HEK293T (cell line): ENCODE measurements at regions not wholly inside any gene's neighbourhood (a gene's known extent, or its start where the extent isn't known, plus 50 kb on each side); places are given as distances from the start of the nearest gene placed in this dataset.
"Not testable (repeated sequence)": the region's sequence is repeated elsewhere in the genome, so short reads cannot be mapped to it uniquely, and the experiment has no call there.

Experiments used
- CTCF ChIA-PET: fragments of 350-600 bp; formaldehyde crosslinking; extraction: SDS; loops from one replicate; lab custom pipeline; 2021; ENCODE audit warnings: antibody characterized with exemption, inconsistent platforms; lab: Yijun Ruan, JAX
- POLR2A ChIA-PET: fragments of 350-600 bp; formaldehyde crosslinking; extraction: SDS; loops from one replicate; lab custom pipeline; 2020; ENCODE audit warnings: antibody characterized with exemption, inconsistent platforms; lab: Yijun Ruan, JAX
- DNase-seq: peaks from one replicate; pipeline ENCODE4 v3.0.0; 2012; ENCODE audit warnings: mixed read lengths; ENCODE audit errors: extremely low spot score
- L3MBTL2 ChIP-seq: fragments of 450-650 bp; conservative IDR thresholded peaks from 2 replicates; pipeline ENCODE4 v1.6.1; 2016; ENCODE audit warnings: mild to moderate bottlenecking
- TARDBP ChIP-seq: fragments of 450-650 bp; IDR thresholded peaks from 2 replicates; pipeline ENCODE4 v1.6.1; 2016

DNA sequence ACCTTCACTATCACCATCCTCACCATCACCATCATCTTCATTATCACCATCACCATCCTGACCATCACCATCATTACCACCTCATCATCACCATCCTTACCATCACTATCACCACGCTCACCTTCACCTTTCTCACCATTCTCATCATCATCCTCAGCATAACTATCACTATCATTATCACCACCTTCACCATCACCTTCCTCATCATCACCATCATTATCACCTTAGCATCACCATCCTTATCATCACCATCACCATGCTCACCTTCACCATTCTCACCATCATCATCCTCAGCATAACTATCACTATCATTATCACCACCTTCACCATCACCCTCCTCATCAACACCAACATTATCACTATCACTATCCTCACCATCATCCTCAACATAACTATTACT, 397.8 kb upstream of the ZNF337 start:
- POLR2A ChIA-PET, CTCF ChIA-PET: not testable (repeated sequence)

DNA sequence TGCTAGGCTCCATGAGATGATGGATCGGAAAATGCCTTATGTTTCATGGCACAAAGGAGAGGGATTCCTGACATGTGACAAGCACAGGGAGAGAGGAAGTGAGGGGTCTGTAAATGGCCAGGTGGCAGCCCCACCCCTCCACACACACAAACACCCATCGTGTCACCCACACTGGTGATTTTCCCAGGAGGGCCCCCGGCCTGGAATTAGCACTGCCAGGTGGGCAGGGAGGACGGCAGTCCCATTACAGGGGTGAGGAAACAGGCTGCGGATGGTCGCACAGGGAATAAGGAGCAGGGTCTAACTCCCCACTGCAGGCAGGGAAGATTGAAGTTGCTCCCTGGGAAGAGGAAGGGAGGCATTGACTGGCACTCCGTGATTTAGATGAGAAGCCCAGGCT, 395.3 kb upstream of the ZNF337 start:
- DNase-seq, CTCF ChIA-PET, POLR2A ChIA-PET: not testable (repeated sequence)

More for the DNA sequence above, 397.8 kb upstream of the ZNF337 start:
- DNase-seq = not testable (repeated sequence)

DNA sequence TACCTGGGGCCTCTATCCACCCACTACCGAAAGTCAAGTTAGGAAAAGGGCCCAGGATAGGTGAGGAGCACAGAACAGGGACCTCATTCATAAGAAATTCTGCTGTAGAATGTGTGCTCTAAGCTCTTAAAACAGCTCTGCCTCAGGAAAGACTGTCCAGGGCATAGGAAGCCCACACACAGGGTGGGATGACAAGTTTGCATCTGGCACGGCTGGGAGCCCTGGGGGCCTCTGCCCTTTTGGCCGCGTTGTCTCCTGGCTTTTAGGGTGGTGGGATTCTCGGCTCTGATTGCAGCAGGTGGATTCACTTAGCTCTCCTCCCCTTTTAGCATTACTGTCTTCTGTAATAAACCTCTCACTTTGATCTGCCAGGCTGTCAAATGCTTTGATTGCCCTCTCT, 389.5 kb upstream of the ZNF337 start:
- DNase-seq, CTCF ChIA-PET, POLR2A ChIA-PET: not testable (repeated sequence)

DNA sequence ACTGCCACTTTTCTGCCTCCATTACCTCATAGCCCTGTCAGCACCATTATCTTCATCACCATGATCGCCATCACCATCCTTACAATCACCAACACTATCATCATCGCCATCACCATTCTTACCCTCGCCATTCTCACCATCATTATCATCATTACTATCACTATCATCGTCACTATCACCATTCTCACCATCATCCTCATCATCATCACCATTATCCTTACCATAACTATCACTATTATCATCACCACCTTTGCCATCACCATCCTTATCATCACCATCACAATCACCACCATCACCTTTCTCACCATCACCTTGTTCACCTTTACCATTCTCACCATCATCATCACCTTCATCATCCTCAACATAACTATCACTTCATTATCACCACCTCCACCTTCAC, 377.3 kb upstream of the ZNF337 start:
- CTCF ChIA-PET, POLR2A ChIA-PET, DNase-seq: not testable (repeated sequence)

DNA sequence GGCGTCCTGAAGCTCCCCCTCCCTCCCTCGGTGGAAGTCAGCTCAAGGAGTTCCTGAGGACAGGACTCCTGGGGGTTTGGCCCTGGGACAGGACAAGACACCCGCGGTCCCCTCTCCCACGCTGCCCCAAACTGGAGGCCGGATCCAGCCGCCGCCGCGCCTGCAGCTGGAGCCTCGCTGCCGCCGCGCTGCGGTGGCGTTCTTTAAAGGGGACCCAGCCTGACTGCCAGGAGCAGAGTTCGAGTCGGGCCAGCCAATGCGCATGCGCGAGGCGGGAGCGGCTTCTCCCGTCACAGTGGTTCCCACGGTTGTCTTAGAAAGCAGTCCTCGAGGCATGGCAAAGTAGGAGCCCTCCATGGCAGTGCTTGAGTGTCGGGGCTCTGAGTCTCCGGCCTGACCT, 362.7 kb upstream of the ZNF337 start:
- POLR2A ChIA-PET, DNase-seq, CTCF ChIA-PET: not testable (repeated sequence)

DNA sequence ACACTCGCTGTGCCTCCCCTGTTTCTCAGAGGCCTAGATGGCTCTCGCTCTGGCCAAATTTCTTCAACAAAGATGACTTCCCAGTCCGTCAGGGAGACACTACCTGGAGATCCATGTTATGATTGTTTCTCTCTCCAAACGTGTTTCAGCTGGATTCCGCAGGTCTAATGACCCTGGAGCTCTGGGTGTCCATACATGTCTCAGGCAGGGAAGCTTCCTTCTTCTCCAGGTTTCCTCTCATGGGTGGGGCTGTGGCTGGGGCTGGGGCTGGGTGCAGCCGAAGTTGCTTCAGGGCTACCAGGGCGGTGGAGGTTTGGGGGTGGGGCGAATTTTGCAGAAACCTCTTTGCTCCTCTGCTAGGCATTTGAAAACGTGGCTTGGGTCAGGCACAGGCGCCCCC, 361.8 kb upstream of the ZNF337 start:
- CTCF ChIA-PET, POLR2A ChIA-PET, DNase-seq: not testable (repeated sequence)

DNA sequence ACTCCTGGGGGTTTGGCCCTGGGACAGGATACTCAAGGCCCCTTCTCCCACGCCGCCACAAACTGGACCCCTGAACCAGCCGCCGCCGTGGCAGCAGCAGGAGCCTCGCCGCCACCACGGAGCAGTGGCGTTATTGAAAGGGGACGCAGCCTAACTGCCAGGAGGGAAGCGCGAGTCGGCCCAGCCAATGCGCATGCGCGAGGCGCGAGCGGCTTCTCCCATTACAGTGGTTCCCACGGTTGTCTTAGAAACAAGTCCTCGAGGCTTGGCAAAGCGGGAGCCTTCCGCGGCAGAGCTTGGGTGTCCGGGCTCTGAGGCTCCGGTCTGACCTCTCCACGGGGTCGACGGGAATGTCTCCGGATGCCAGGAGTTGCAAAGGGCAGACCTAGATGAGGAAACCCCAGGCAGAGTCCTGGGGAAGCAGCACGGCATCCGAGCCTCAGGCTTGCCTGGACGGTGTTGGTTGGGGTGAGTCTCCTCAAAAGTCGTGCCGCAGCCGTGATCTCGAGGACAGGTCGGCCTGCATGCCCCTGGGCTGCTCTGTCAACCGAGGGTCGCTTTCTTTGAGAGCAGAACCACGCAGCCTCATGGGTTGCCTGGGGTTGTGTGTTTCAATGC, 360.6 kb upstream of the ZNF337 start:
- DNase-seq, POLR2A ChIA-PET, CTCF ChIA-PET: not testable (repeated sequence)

DNA sequence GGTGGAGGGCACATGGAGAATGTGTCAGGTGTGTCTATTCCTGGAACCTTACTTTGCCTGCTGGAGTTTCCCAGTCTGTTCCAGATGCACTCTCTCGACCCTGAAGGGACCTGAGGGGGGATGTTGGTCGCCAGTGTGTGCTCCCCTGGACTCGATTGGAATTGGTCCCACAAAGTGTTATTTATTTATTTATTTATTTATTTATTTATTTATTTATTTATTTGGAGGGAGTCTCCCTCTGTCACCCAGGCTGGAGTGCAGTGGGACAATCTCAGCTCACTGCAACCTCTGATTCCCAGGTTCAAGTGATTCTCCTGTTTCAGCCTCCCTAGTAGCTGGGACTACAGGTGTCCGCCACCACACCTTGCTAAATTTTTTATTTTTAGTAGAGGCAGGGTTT, 329.1 kb upstream of the ZNF337 start:
- CTCF ChIA-PET, DNase-seq, POLR2A ChIA-PET: not testable (repeated sequence)

DNA sequence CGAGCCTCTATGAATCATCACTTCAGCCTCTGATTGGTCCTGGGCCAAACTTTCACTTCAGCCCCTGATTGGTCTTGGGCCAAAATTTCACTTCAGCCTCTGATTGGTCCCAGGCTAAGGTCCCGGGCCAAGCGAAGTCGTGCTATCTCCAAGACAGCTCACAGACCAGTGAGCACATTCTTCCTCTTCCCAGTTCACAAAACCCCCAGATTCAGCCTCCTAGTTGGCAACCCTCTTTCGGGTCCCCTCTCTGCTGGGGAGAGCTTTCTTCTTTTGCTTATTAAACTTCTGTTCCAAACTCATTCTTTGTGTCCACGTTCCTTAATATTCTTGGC, 314.3 kb upstream of the ZNF337 start:
- DNase-seq, POLR2A ChIA-PET, CTCF ChIA-PET: not testable (repeated sequence)

DNA sequence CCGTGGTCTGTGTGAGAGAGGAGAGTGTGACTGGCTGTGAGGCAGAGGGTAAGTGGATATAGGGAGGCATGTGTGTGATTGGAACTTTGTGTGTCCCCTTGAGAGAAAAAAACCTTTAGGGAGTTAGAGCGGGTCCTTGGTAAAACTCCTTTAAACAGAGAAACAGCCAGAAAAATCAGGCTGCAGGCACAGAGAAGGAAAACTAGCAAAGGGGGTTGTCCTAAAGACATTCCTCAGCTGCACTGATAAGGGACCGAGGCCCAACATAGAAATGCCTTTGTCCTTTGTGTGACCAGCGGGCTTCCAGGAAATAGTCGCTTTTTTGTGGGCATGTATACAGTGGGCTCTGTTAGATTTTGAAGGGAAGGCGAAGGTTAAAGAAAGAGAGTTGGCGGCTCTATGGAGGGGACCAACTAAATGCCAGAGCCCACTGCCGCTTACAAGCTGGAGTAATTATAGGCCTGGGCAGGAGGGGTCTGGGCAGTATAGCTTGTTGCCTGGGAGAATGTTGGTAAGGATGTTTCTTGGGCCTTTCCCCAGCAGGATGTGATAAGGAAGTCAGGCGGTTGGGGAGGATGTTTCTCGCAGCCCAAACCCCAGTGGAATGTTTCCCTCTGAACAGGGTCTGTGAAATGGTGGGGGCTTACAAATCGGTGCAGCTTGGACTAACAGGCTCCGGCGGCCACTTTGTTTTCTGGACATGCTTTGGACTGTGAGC, 313.7 kb upstream of the ZNF337 start:
- CTCF ChIA-PET, POLR2A ChIA-PET, DNase-seq: not testable (repeated sequence)

DNA sequence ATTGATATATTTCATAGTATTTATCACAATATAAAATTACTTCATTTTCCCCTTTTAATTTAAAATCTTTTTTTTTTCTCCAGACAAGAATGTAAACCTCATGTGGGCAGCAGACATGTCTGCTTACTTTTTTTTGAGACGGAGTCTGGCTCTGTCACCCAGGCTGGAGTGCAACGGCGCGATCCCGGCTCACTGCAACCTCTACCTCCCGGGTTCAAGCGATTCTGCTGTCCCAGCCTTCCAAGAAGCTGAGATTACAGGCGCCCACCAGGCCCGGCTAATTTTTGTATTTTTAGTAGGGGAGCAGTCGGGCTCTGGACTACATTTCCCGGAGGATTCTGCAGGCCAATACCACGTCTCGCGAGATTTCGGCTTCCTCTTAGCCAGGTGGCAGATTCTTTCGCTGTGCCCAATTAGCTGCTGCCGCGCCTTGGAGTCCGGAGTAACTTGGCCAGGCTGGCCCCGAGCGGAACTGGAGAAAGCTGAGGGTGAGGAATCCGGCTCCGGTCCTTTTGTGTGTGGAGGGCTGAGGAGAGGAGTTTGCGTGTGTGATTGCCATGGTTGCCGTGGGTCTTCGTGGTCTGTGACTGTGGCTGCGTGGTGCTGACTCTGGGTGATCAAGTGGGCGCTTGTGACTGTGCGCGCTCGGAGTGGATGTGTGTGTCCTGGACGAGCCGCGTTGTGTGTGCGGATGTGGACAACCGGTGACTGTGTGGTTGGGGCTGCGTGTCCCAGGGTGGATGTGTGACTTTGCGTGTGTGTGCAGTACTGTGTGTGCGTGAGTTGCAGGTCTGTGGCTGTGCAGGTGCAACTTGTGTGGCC, 313.0 kb upstream of the ZNF337 start:
- POLR2A ChIA-PET, CTCF ChIA-PET: not testable (repeated sequence)
- peak; percentile 57 for DNase-seq
- peak; percentile 59 for TF ChIP-seq L3MBTL2
- peak; percentile 69 for TF ChIP-seq TARDBP

DNA sequence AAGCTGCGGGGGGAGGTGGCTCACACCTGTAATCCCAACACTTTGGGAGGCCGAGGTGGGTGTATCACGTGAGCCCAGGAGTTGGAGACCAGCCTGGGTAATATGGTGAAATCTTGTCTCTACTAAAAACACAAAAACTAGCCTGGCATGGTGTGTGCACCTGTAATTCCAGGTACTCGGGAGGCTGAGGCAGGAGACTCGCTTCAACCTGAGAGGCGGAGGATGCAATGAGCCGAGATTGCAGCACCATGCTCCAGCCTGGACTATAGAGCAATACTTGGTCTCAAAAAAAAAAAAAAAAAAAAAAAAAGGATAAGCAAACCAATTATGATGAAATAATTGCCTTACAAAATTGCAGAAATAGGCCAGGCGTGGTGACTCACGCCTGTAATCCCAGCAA, 311.4 kb upstream of the ZNF337 start:
- DNase-seq, POLR2A ChIA-PET, CTCF ChIA-PET: not testable (repeated sequence)

DNA sequence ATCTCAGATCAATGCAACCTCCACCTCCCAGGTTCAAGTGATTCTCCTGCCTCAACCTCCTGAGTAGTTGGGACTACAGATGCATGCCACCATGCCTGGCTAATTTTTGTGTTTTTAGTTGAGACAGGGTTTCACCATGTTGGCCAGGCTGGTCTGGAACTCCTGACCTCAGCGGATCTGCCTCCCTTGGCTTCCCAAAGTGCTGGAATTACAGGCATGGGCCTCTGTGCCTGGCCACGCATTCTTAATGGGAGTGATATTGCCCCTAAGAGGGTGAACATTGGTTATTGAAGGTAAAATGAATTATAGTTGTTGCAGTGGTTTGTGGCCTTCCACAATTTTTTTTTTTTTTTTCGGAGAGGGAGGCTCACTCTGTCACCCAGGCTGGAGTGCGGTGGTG, 309.5 kb upstream of the ZNF337 start:
- CTCF ChIA-PET, POLR2A ChIA-PET: not testable (repeated sequence)

DNA sequence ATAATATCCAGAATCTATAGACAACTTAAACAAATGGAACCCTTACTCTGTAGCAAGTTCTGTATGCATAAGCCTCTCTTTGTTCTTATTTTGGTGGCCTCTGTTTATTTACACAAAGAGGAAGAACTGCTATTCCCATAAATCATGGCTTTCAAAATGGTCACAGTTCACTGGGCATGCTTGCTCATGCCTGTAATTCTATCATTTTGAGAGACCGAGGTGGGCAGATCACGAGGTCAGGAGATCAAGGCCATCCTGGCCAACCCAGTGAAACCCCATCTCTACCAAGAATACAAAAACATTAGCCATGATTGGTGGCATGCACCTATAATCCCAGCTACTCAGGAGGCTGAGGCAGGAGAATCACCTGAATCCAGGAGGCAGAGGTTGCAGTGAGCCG, 307.3 kb upstream of the ZNF337 start:
- DNase-seq, CTCF ChIA-PET, POLR2A ChIA-PET: not testable (repeated sequence)

More for the DNA sequence above, 309.5 kb upstream of the ZNF337 start:
- DNase-seq = not testable (repeated sequence)

DNA sequence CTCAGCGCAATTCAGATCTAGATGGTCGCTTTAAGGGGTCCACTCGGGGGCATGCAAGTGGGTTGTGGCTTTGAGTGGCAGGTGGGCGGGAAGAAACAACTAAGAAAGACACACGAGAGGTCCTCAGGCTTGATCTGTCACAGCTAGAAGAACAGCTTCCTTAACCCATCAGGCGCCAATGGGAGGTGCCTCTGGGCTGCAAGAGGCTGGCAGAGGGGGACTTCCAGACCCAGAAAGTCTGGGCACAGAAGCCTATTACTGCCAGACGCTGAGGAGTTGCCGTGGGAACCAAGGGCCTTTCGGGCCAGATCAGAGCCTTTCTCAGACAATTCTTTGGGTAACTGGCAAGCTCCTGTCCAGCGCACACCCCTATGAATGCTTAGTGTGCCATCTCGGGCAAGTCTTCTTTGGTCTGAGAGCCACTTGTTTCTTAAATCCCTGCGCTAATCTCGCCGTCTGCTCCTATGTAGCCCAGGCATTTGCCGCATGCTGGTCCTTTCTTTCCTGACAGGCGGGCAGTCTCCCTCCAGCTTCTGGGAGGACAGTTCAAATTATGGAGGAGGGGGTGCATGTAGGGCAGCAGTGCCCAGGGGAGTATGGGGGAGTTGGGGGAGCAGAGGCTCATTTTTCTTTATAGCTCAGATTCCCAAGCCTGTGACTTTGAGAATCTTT, 300.9 kb upstream of the ZNF337 start:
- POLR2A ChIA-PET, DNase-seq: not testable (repeated sequence)

More for the DNA sequence above, 300.9 kb upstream of the ZNF337 start:
- CTCF ChIA-PET = not testable (repeated sequence)
